ENCODE measurements at regions not wholly inside any gene's neighbourhood (a gene's known extent, or its start where the extent isn't known, plus 50 kb on each side); places are given as distances from the start of the nearest gene placed in this dataset.

GRCh38 chr18:28684746-28685355 is 507.9 kb upstream of the CDH2 start:
- DNase-seq (ENCODE audit: low read depth) = peak; percentile 15

GRCh38 chr18:28682912-28683311 is 506.0 kb upstream of the CDH2 start:
- DNase-seq (ENCODE audit: low read depth) = no peak

GRCh38 chr18:28669165-28669564 is 492.2 kb upstream of the CDH2 start:
- no peak for DNase-seq (ENCODE audit: low read depth)

GRCh38 chr18:28666216-28666615 is 489.3 kb upstream of the CDH2 start:
- DNase-seq (ENCODE audit: low read depth) = no peak

GRCh38 chr18:28657961-28658360 is 481.0 kb upstream of the CDH2 start:
- DNase-seq (ENCODE audit: low read depth) = peak; percentile 4

GRCh38 chr18:28652654-28653053 is 475.7 kb upstream of the CDH2 start:
- no peak for DNase-seq (ENCODE audit: low read depth)

- DNase-seq (ENCODE audit: low read depth) = no peak
Observed at GRCh38 chr18:28651298-28651697, 474.4 kb upstream of the CDH2 start.

- no peak for DNase-seq (ENCODE audit: low read depth)
Observed at GRCh38 chr18:28650860-28651259, 473.9 kb upstream of the CDH2 start.

GRCh38 chr18:28647961-28648360 is 471.0 kb upstream of the CDH2 start:
- DNase-seq (ENCODE audit: low read depth) = no peak

- DNase-seq (ENCODE audit: low read depth) = no peak
Observed at GRCh38 chr18:28637897-28638296, 461.0 kb upstream of the CDH2 start.

GRCh38 chr18:28635530-28635929 is 458.6 kb upstream of the CDH2 start:
- DNase-seq (ENCODE audit: low read depth) = no peak

- no peak for DNase-seq (ENCODE audit: low read depth)
Observed at GRCh38 chr18:28626756-28627155, 449.8 kb upstream of the CDH2 start.

- no peak for DNase-seq (ENCODE audit: low read depth)
Observed at GRCh38 chr18:28607991-28608390, 431.1 kb upstream of the CDH2 start.

- no peak for DNase-seq (ENCODE audit: low read depth)
Observed at GRCh38 chr18:28606686-28607085, 429.8 kb upstream of the CDH2 start.

GRCh38 chr18:28602391-28602790 is 425.5 kb upstream of the CDH2 start:
- DNase-seq (ENCODE audit: low read depth) = no peak

- peak; percentile 85 for DNase-seq (ENCODE audit: low read depth)
Observed at GRCh38 chr18:28594034-28594433, 417.1 kb upstream of the CDH2 start.

- no peak for DNase-seq (ENCODE audit: low read depth)
Observed at GRCh38 chr18:28588884-28589549, 412.1 kb upstream of the CDH2 start.

- peak; percentile 67 for DNase-seq (ENCODE audit: low read depth)
Observed at GRCh38 chr18:28584731-28585130, 407.8 kb upstream of the CDH2 start.

- DNase-seq (ENCODE audit: low read depth) = no peak
Observed at GRCh38 chr18:28582724-28583123, 405.8 kb upstream of the CDH2 start.

- DNase-seq (ENCODE audit: low read depth) = no peak
Observed at GRCh38 chr18:28581521-28582071, 404.7 kb upstream of the CDH2 start.

GRCh38 chr18:28576941-28577340 is 400.0 kb upstream of the CDH2 start:
- DNase-seq (ENCODE audit: low read depth) = peak; percentile 39

- no peak for DNase-seq (ENCODE audit: low read depth)
Observed at GRCh38 chr18:28575123-28575522, 398.2 kb upstream of the CDH2 start.

- DNase-seq (ENCODE audit: low read depth) = no peak
Observed at GRCh38 chr18:28574175-28574574, 397.2 kb upstream of the CDH2 start.
